Mesothelial cell of epicardium (in vitro differentiated cells): ENCODE measurements at regions not wholly inside any gene's neighbourhood (a gene's known extent, or its start where the extent isn't known, plus 50 kb on each side); places are given as distances from the start of the nearest gene placed in this dataset.

Source experiments
- DNase-seq, 2 experiments: peaks; one replicate each; pipeline ENCODE4 v3.0.0; 2021; ENCODE audit warnings: low spot score in 2 of 2; ENCODE audit not compliant: unreplicated experiment in 2 of 2
- H3K27ac Mint-ChIP-seq: 2 replicates; pipeline ENCODE4 v1.8.0; 2021; ENCODE audit warnings: mixed read lengths
- H3K27me3 Mint-ChIP-seq: 2 replicates; pipeline ENCODE4 v1.8.0; 2021; ENCODE audit warnings: low read depth, mixed read lengths
- H3K36me3 Mint-ChIP-seq: 2 replicates; pipeline ENCODE4 v1.8.0; 2021; ENCODE audit warnings: mixed read lengths
- H3K4me1 Mint-ChIP-seq: 2 replicates; pipeline ENCODE4 v1.8.0; 2021; ENCODE audit warnings: mixed read lengths
- H3K4me3 Mint-ChIP-seq: 2 replicates; pipeline ENCODE4 v1.8.0; 2021; ENCODE audit warnings: mild to moderate bottlenecking, moderate library complexity, mixed read lengths
- H3K9me3 Mint-ChIP-seq: 2 replicates; pipeline ENCODE4 v1.8.0; 2021; ENCODE audit warnings: mixed read lengths
- TF ChIP-seq, protein P1 (sequence below): fragments of 200-600 bp; sonication (generic); IDR thresholded peaks from one replicate; pipeline ENCODE4 v1.5.0; 2021; ENCODE audit warnings: antibody characterized with exemption; ENCODE audit not compliant: unreplicated experiment

DNA sequence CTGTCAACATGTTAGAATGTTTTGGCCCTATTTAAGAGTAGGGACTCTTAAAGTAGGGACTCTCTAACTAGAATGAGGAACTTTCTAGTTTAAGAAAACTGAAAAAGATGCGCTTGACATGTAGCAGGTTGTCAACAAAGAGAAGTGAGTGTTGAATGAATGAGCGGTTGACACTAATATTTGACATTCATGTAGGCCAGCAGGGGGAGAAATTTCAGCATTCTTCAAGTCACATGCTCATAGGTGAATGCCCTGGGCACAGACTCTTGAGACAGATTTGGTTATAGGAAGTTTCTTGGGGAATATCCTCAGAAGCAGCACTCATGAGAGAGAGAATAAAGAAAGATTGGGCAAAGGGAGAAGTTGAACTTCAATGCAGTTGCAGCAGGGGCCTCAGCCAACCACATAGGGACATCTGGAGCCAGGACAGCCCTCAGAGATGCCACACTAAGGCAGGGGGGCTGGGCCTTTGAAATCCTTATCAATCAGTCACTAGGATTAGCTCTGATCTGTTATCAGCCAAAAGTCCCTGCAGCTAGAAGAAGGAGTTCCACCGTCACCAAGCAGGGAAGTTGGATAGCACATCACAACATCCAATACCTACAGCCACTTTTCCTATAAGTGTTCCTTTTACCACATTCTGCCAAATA is 145.1 kb upstream of the FKBP1C start:
- no peak for DNase-seq
- H3K9me3 Mint-ChIP-seq = peaks cover 17% of the 10 kb centered on the region
- no peaks in the 10 kb centered on the region for H3K27me3 Mint-ChIP-seq
- no peak overlapping the region for H3K4me3 Mint-ChIP-seq
- TF ChIP-seq, protein P1, sequence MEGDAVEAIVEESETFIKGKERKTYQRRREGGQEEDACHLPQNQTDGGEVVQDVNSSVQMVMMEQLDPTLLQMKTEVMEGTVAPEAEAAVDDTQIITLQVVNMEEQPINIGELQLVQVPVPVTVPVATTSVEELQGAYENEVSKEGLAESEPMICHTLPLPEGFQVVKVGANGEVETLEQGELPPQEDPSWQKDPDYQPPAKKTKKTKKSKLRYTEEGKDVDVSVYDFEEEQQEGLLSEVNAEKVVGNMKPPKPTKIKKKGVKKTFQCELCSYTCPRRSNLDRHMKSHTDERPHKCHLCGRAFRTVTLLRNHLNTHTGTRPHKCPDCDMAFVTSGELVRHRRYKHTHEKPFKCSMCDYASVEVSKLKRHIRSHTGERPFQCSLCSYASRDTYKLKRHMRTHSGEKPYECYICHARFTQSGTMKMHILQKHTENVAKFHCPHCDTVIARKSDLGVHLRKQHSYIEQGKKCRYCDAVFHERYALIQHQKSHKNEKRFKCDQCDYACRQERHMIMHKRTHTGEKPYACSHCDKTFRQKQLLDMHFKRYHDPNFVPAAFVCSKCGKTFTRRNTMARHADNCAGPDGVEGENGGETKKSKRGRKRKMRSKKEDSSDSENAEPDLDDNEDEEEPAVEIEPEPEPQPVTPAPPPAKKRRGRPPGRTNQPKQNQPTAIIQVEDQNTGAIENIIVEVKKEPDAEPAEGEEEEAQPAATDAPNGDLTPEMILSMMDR = peak; percentile 14
- no peaks in the 10 kb centered on the region for H3K36me3 Mint-ChIP-seq
- H3K27ac Mint-ChIP-seq = no peak overlapping the region
- peaks cover 1% of the 10 kb centered on the region for H3K4me1 Mint-ChIP-seq

- DNase-seq = no peak
- Mint-ChIP-seq H3K27me3 (no peaks in the 10 kb centered on the region), H3K4me1 (no peaks in the 10 kb centered on the region), H3K36me3 (no peaks in the 10 kb centered on the region), H3K9me3 (no peaks in the 10 kb centered on the region), H3K27ac (no peak overlapping the region), H3K4me3 (no peak overlapping the region)
- TF ChIP-seq, protein P1 = no peak
Observed at GRCh38 chr6:63094947-63095346, 116.3 kb upstream of the FKBP1C start.

- Mint-ChIP-seq H3K9me3 (peaks cover 5% of the 10 kb centered on the region), H3K27me3 (no peaks in the 10 kb centered on the region), H3K27ac (no peak overlapping the region), H3K4me3 (no peak overlapping the region), H3K36me3 (no peaks in the 10 kb centered on the region), H3K4me1 (no peaks in the 10 kb centered on the region)
- TF ChIP-seq, protein P1 = no peak
- no peak for DNase-seq
Observed at GRCh38 chr6:63097222-63097621, 114.0 kb upstream of the FKBP1C start.

DNA sequence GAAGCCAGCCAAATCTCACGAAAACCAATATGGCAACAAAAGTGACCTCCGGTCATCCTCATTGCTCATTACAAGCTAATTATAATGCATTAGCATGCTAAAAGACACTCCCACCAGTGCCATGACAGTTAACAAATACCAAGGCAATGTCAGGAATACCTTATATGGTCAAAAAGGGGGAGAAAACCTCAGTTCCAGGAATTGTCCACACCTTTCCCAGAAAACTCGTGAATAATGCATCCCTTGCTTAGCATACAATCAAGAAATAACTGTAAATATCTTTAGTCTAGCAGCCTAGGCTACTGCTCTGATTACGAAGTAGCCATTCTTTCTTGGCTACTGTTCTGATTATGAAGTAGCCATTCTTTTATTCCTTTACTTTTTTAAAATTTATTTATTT is 112.5 kb upstream of the FKBP1C start:
- Mint-ChIP-seq H3K4me3 (no peak overlapping the region), H3K27ac (no peak overlapping the region), H3K4me1 (no peaks in the 10 kb centered on the region), H3K27me3 (no peaks in the 10 kb centered on the region), H3K36me3 (no peaks in the 10 kb centered on the region), H3K9me3 (peaks cover 5% of the 10 kb centered on the region)
- no peak for DNase-seq
- TF ChIP-seq, protein P1 = no peak

- TF ChIP-seq, protein P1 = no peak
Observed at GRCh38 chr6:63099772-63100459, 111.4 kb upstream of the FKBP1C start.

More at GRCh38 chr6:63099772-63100459, 111.4 kb upstream of the FKBP1C start:
- Mint-ChIP-seq H3K4me1 (no peaks in the 10 kb centered on the region), H3K36me3 (no peaks in the 10 kb centered on the region), H3K9me3 (peaks cover 8% of the 10 kb centered on the region), H3K27me3 (no peaks in the 10 kb centered on the region), H3K27ac (no peak overlapping the region), H3K4me3 (no peak overlapping the region)
- no peak for DNase-seq
